ENCODE measurements at regions not wholly inside any gene's neighbourhood (a gene's known extent, or its start where the extent isn't known, plus 50 kb on each side); places are given as distances from the start of the nearest gene placed in this dataset.

DNA sequence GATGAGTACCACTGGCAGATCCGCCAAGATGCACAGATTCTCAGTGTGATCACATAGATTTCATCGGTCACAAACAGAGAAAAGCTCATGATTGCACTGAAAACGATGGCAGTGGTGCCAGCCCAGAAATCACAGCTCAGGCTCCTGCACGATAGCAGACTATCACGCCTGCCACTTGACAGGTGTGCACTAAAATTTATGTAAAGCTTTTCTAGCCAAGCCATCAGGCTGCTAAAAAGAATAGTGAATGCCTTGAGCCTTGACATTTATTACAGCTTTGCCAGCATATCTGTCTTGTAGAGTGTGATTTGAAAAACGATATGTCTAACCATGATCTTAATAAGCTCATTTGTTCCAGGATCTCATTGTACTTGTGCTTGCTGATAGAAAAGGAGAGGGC is 409.5 kb upstream of the CWC22 start:
- Histone ChIP-seq H3K9ac (ENCODE audit: low read length) (no peak overlapping the region), H3K27ac (ENCODE audit: low read depth, low read length) (no peak overlapping the region), H3K9me3 (ENCODE audit: insufficient read depth, low read depth, low read length) (no peaks in the 10 kb centered on the region), H3K79me2 (ENCODE audit: insufficient read depth, low read length) (no peaks in the 10 kb centered on the region), H3K4me1 (ENCODE audit: insufficient read depth, low read length) (no peaks in the 10 kb centered on the region), H4K20me1 (ENCODE audit: insufficient read depth, low read length) (no peaks in the 10 kb centered on the region), H3K36me3 (ENCODE audit: insufficient read depth, low read length) (no peaks in the 10 kb centered on the region), H3K4me3 (ENCODE audit: insufficient read depth, low read depth, low read length) (no peak overlapping the region), H3K27me3 (ENCODE audit: insufficient read depth, low read length) (no peaks in the 10 kb centered on the region), H3K4me2 (ENCODE audit: low read length) (no peak overlapping the region), H2AFZ (ENCODE audit: low read depth, low read length) (no peak overlapping the region)
- Mint-ChIP-seq H3K36me3 (ENCODE audit: low read depth, unreplicated experiment) (no peaks in the 10 kb centered on the region), H3K27ac (ENCODE audit: unreplicated experiment) (no peak overlapping the region), H3K4me3 (ENCODE audit: unreplicated experiment) (no peak overlapping the region), H3K9me3 (ENCODE audit: unreplicated experiment) (no peaks in the 10 kb centered on the region), H3K27me3 (ENCODE audit: low read depth, unreplicated experiment) (peaks cover 2% of the 10 kb centered on the region), H3K4me1 (ENCODE audit: low read depth, unreplicated experiment) (no peaks in the 10 kb centered on the region)
- DNase-seq (ENCODE audit: low read depth) (no peak), FAIRE-seq (no peak)
- TF ChIP-seq, protein P1, sequence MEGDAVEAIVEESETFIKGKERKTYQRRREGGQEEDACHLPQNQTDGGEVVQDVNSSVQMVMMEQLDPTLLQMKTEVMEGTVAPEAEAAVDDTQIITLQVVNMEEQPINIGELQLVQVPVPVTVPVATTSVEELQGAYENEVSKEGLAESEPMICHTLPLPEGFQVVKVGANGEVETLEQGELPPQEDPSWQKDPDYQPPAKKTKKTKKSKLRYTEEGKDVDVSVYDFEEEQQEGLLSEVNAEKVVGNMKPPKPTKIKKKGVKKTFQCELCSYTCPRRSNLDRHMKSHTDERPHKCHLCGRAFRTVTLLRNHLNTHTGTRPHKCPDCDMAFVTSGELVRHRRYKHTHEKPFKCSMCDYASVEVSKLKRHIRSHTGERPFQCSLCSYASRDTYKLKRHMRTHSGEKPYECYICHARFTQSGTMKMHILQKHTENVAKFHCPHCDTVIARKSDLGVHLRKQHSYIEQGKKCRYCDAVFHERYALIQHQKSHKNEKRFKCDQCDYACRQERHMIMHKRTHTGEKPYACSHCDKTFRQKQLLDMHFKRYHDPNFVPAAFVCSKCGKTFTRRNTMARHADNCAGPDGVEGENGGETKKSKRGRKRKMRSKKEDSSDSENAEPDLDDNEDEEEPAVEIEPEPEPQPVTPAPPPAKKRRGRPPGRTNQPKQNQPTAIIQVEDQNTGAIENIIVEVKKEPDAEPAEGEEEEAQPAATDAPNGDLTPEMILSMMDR (IDR thresholded peaks at IDR 0.05; ENCODE audit: insufficient read depth, low read depth, low read length): no peak
- no peak for TF ChIP-seq EZH2 (IDR thresholded peaks at IDR 0.05; ENCODE audit: insufficient read depth, low read length)

DNA sequence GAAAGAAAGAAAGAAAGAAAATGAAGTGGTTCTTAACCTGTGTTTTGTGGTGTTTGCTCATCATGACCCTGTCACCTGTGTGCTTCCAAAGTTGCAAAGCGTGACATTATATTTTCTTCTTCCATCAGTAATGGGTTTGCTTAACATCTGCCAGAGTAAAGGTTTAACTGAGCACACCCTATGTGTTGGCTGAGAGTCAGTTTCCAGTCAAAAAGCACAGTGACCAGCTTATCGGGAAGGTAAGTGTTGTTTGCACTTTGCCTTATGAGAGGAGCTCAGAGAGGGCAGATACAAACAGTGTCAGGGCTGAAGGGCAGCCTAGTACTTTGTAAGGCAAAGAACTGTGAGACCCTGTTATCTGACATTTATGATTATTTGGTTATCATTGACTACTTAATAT is 406.2 kb upstream of the CWC22 start:
- Histone ChIP-seq H3K4me2 (ENCODE audit: low read length) (no peak overlapping the region), H3K9ac (ENCODE audit: low read length) (no peak overlapping the region), H3K4me3 (ENCODE audit: insufficient read depth, low read depth, low read length) (no peak overlapping the region), H3K27ac (ENCODE audit: low read depth, low read length) (no peak overlapping the region), H3K9me3 (ENCODE audit: insufficient read depth, low read depth, low read length) (no peaks in the 10 kb centered on the region), H2AFZ (ENCODE audit: low read depth, low read length) (no peak overlapping the region), H4K20me1 (ENCODE audit: insufficient read depth, low read length) (no peaks in the 10 kb centered on the region), H3K27me3 (ENCODE audit: insufficient read depth, low read length) (no peaks in the 10 kb centered on the region), H3K4me1 (ENCODE audit: insufficient read depth, low read length) (no peaks in the 10 kb centered on the region), H3K36me3 (ENCODE audit: insufficient read depth, low read length) (no peaks in the 10 kb centered on the region), H3K79me2 (ENCODE audit: insufficient read depth, low read length) (no peaks in the 10 kb centered on the region)
- Mint-ChIP-seq H3K27ac (ENCODE audit: unreplicated experiment) (no peak overlapping the region), H3K4me3 (ENCODE audit: unreplicated experiment) (no peak overlapping the region), H3K4me1 (ENCODE audit: low read depth, unreplicated experiment) (no peaks in the 10 kb centered on the region), H3K9me3 (ENCODE audit: unreplicated experiment) (no peaks in the 10 kb centered on the region), H3K27me3 (ENCODE audit: low read depth, unreplicated experiment) (peaks cover 2% of the 10 kb centered on the region), H3K36me3 (ENCODE audit: low read depth, unreplicated experiment) (no peaks in the 10 kb centered on the region)
- TF ChIP-seq, protein P1 (IDR thresholded peaks at IDR 0.05; ENCODE audit: insufficient read depth, low read depth, low read length): no peak
- no peak for TF ChIP-seq EZH2 (IDR thresholded peaks at IDR 0.05; ENCODE audit: insufficient read depth, low read length)
- FAIRE-seq: no peak
- no peak for DNase-seq (ENCODE audit: low read depth)

DNA sequence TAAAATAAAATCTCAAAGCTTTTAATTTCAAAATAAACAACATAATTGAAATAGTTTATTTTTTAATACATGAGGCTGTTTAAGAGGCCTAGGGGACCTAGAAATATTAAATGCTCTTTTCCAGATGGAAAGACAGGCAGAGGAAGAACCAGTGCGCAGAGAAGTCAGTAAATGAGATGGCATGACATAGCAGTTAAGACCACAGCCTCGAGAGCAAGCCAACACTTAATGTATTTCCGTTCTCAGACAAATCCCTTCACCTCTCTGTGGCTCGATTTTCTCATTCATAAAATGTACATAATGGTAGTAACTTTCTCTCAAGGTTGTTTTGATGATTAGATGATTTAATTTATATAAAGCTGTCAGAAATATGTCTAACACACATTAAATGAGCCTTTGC is 405.1 kb upstream of the CWC22 start:
- Histone ChIP-seq H2AFZ (ENCODE audit: low read depth, low read length) (no peak overlapping the region), H3K36me3 (ENCODE audit: insufficient read depth, low read length) (no peaks in the 10 kb centered on the region), H3K4me3 (ENCODE audit: insufficient read depth, low read depth, low read length) (no peak overlapping the region), H4K20me1 (ENCODE audit: insufficient read depth, low read length) (no peaks in the 10 kb centered on the region), H3K4me1 (ENCODE audit: insufficient read depth, low read length) (no peaks in the 10 kb centered on the region), H3K27me3 (ENCODE audit: insufficient read depth, low read length) (no peaks in the 10 kb centered on the region), H3K27ac (ENCODE audit: low read depth, low read length) (no peak overlapping the region), H3K4me2 (ENCODE audit: low read length) (no peak overlapping the region), H3K9me3 (ENCODE audit: insufficient read depth, low read depth, low read length) (no peaks in the 10 kb centered on the region), H3K79me2 (ENCODE audit: insufficient read depth, low read length) (no peaks in the 10 kb centered on the region), H3K9ac (ENCODE audit: low read length) (no peak overlapping the region)
- H3K27me3 Mint-ChIP-seq (ENCODE audit: low read depth, unreplicated experiment): peaks cover 2% of the 10 kb centered on the region
- no peak overlapping the region for H3K4me3 Mint-ChIP-seq (ENCODE audit: unreplicated experiment)
- H3K4me1 Mint-ChIP-seq (ENCODE audit: low read depth, unreplicated experiment): no peaks in the 10 kb centered on the region
- no peaks in the 10 kb centered on the region for H3K9me3 Mint-ChIP-seq (ENCODE audit: unreplicated experiment)
- no peaks in the 10 kb centered on the region for H3K36me3 Mint-ChIP-seq (ENCODE audit: low read depth, unreplicated experiment)
- TF ChIP-seq, protein P1 (IDR thresholded peaks at IDR 0.05; ENCODE audit: insufficient read depth, low read depth, low read length): no peak
- TF ChIP-seq EZH2 (IDR thresholded peaks at IDR 0.05; ENCODE audit: insufficient read depth, low read length): no peak
- FAIRE-seq (no peak), DNase-seq (ENCODE audit: low read depth) (no peak)
- no peak overlapping the region for H3K27ac Mint-ChIP-seq (ENCODE audit: unreplicated experiment)

Data from astrocyte (in vitro differentiated cells and primary cell).